A549 (cell line): ENCODE measurements at regions not wholly inside any gene's neighbourhood (a gene's known extent, or its start where the extent isn't known, plus 50 kb on each side); places are given as distances from the start of the nearest gene placed in this dataset.

Experiments used
- ATAC-seq, 2 experiments: fragments of 200-7000 bp in 1 of 2; fragments of >200 bp in 1 of 2; cut with Nextera tagmentation in 1 of 2; cut with Tn5 transposase in 1 of 2; 3 replicates each; pipeline versions ENCODE4 v1.8.0 to v1.9.1; 2018 to 2020; ENCODE audit warnings: mild to moderate bottlenecking in 1 of 2, moderate library complexity in 1 of 2
- CTCF ChIA-PET: fragments of 300-600 bp; sonication (Branson Sonifier 250); formaldehyde crosslinking; extraction: SDS; loops from one replicate; lab custom pipeline; 2021; ENCODE audit warnings: antibody characterized with exemption, inconsistent platforms; lab: Yijun Ruan, JAX
- POLR2A ChIA-PET: fragments of 350-600 bp; formaldehyde crosslinking; extraction: SDS; loops from one replicate; lab custom pipeline; 2021; ENCODE audit warnings: antibody characterized with exemption, inconsistent platforms; lab: Yijun Ruan, JAX
- DNase-seq, 2 experiments: peaks; one replicate each; pipeline versions ENCODE4 v3.0.0 to v3.0.0-alpha.2; 2011 to 2016; ENCODE audit warnings: low read depth in 1 of 2, low spot score in 1 of 2
- FAIRE-seq: peaks from 2 replicates; lab custom pipeline; 2011; peaks lifted over from hg19 to GRCh38; lab: Jason Lieb, UNC
- H3K27ac ChIP-seq, 2 experiments: fragments of >200 bp; sonication (Bioruptor Twin); formaldehyde crosslinking; 3 replicates each; pipeline ENCODE4 v1.5.1; 2016 to 2017
- H3K4me1 ChIP-seq: fragments of >200 bp; sonication (Bioruptor Twin); formaldehyde crosslinking; 3 replicates; pipeline ENCODE4 v1.6.1; 2016
- H3K4me2 ChIP-seq: fragments of >200 bp; sonication (Bioruptor Twin); formaldehyde crosslinking; 3 replicates; pipeline ENCODE4 v1.6.1; 2016
- H3K4me3 ChIP-seq: fragments of >200 bp; sonication (Bioruptor Twin); formaldehyde crosslinking; 3 replicates; pipeline ENCODE4 v1.5.1; 2016
- H3K9me3 ChIP-seq: fragments of >200 bp; sonication (Bioruptor Twin); formaldehyde crosslinking; 3 replicates; pipeline ENCODE4 v1.6.1; 2016
- ATOH8 ChIP-seq: fragments of 250-450 bp; sonication (Bioruptor Pico); IDR thresholded peaks from 2 replicates; pipeline ENCODE4 v1.5.0; 2020; ENCODE audit warnings: low read depth, mild to moderate bottlenecking, moderate library complexity
- BCL3 ChIP-seq: fragments of >200 bp; sonication (Bioruptor Twin); formaldehyde crosslinking; IDR thresholded peaks from 3 replicates; pipeline ENCODE4 v1.6.1; 2016
- BHLHE40 ChIP-seq: IDR thresholded peaks from 2 replicates; pipeline ENCODE4 v1.6.1; 2012; ENCODE audit warnings: low read depth, low read length, inconsistent platforms
- CBX8 ChIP-seq: fragments of 200-600 bp; sonication (generic); IDR thresholded peaks from 2 replicates; pipeline ENCODE4 v1.6.1; 2016
- CHD4 ChIP-seq: fragments of 200-600 bp; sonication (generic); IDR thresholded peaks from 2 replicates; pipeline ENCODE4 v1.6.1; 2016; ENCODE audit warnings: antibody characterized with exemption, mild to moderate bottlenecking, borderline replicate concordance
- EHF ChIP-seq: fragments of 250-450 bp; sonication (Bioruptor Pico); IDR thresholded peaks from 2 replicates; pipeline ENCODE4 v1.5.0; 2020; ENCODE audit warnings: mild to moderate bottlenecking
- EHMT2 ChIP-seq: fragments of 200-600 bp; sonication (generic); IDR thresholded peaks from 2 replicates; pipeline ENCODE4 v1.6.1; 2016; ENCODE audit warnings: antibody characterized with exemption, low read depth, mild to moderate bottlenecking, moderate library complexity
- EP300 ChIP-seq, 2 experiments: fragments of >200 bp; sonication (Bioruptor Twin); formaldehyde crosslinking; IDR thresholded peaks; 2 replicates in 1 of 2; 3 replicates in 1 of 2; pipeline ENCODE4 v1.6.1; 2016 to 2017
- GATA3 ChIP-seq: IDR thresholded peaks from 2 replicates; pipeline ENCODE4 v1.6.1; 2012; ENCODE audit warnings: borderline replicate concordance
- HEYL ChIP-seq: fragments of 250-450 bp; sonication (Bioruptor Pico); IDR thresholded peaks from 2 replicates; pipeline ENCODE4 v1.8.0; 2021; ENCODE audit warnings: mild to moderate bottlenecking, moderate library complexity
- HMGXB4 ChIP-seq: fragments of 250-450 bp; sonication (Bioruptor Pico); IDR thresholded peaks from 2 replicates; pipeline ENCODE4 v1.5.0; 2021; ENCODE audit warnings: mild to moderate bottlenecking, moderate library complexity, borderline replicate concordance
- HOXB13 ChIP-seq: fragments of 250-450 bp; sonication (Bioruptor Pico); IDR thresholded peaks from 2 replicates; pipeline ENCODE4 v1.5.0; 2020; ENCODE audit warnings: low read depth, mild to moderate bottlenecking, moderate library complexity
- HOXB5 ChIP-seq: fragments of 250-450 bp; sonication (Bioruptor Pico); IDR thresholded peaks from 2 replicates; pipeline ENCODE4 v1.5.0; 2020; ENCODE audit warnings: mild to moderate bottlenecking, moderate library complexity
- JUNB ChIP-seq: fragments of >200 bp; sonication (Bioruptor Twin); formaldehyde crosslinking; IDR thresholded peaks from 2 replicates; pipeline ENCODE4 v1.6.1; 2016
- KDM1A ChIP-seq: fragments of 200-600 bp; sonication (generic); IDR thresholded peaks from 2 replicates; pipeline ENCODE4 v1.6.1; 2016; ENCODE audit warnings: low read depth, mild to moderate bottlenecking
- NR3C1 ChIP-seq: fragments of >200 bp; sonication (Bioruptor Twin); formaldehyde crosslinking; IDR thresholded peaks from 3 replicates; pipeline ENCODE4 v1.6.1; 2017
- PHF8 ChIP-seq: fragments of 200-600 bp; sonication (generic); IDR thresholded peaks from 2 replicates; pipeline ENCODE4 v1.6.1; 2016; ENCODE audit warnings: low read depth, mild to moderate bottlenecking, antibody characterized with exemption, moderate library complexity, borderline replicate concordance
- POLR2A ChIP-seq: IDR thresholded peaks from 2 replicates; pipeline ENCODE4 v1.6.1; 2012; ENCODE audit warnings: mild to moderate bottlenecking, low read length
- POLR2AphosphoS2 ChIP-seq: conservative IDR thresholded peaks from 2 replicates; pipeline ENCODE4 v1.6.1; 2012; ENCODE audit warnings: low read length, improper control_type of control experiment, inconsistent platforms
- RAD21 ChIP-seq, 2 experiments: fragments of >200 bp in 1 of 2; sonication (Bioruptor Twin) in 1 of 2; formaldehyde crosslinking in 1 of 2; IDR thresholded peaks in 1 of 2; conservative IDR thresholded peaks in 1 of 2; 2 replicates in 1 of 2; 3 replicates in 1 of 2; pipeline ENCODE4 v1.6.1; 2012 to 2018; ENCODE audit warnings: inconsistent platforms in 1 of 2
- RARB ChIP-seq: fragments of 250-450 bp; sonication (Bioruptor Pico); IDR thresholded peaks from 2 replicates; pipeline ENCODE4 v1.8.0; 2021; ENCODE audit warnings: mild to moderate bottlenecking, moderate library complexity
- RCOR1 ChIP-seq: fragments of 150-350 bp; IDR thresholded peaks from 2 replicates; pipeline ENCODE4 v1.6.1; 2014; ENCODE audit warnings: antibody characterized with exemption, low read length, low read depth
- USF2 ChIP-seq: fragments of 450-650 bp; IDR thresholded peaks from 2 replicates; pipeline ENCODE4 v1.6.1; 2014; ENCODE audit warnings: antibody characterized with exemption
- ZFP36 ChIP-seq: fragments of 450-650 bp; IDR thresholded peaks from 2 replicates; pipeline ENCODE4 v1.6.1; 2014; ENCODE audit warnings: borderline replicate concordance; ENCODE audit not compliant: partially characterized antibody
- ZSCAN20 ChIP-seq: fragments of 250-450 bp; sonication (Bioruptor Pico); IDR thresholded peaks from 2 replicates; pipeline ENCODE4 v1.8.0; 2022; ENCODE audit warnings: mild to moderate bottlenecking, moderate library complexity
- WGBS: methylation state at CpG from one replicate; pipeline ENCODE4 v1.1.6; 2017; ENCODE audit errors: missing lambda C conversion rate; 5-methylcytosine and 5-hydroxymethylcytosine counted together

GRCh38 chr2:228707846-228708245, 526.4 kb upstream of the SPHKAP start:
- 11% methylated on average over 3 of the region's 3 CpGs for WGBS
- H3K4me3 ChIP-seq = no peak overlapping the region
- TF ChIP-seq CHD4 (no peak), POLR2AphosphoS2 (no peak), JUNB (no peak), ATOH8 (CRISPR knock-in tag) (no peak), PHF8 (no peak), EHMT2 (no peak), CBX8 (no peak), GATA3 (no peak), EHF (no peak), ZSCAN20 (CRISPR knock-in tag) (no peak), RARB (CRISPR knock-in tag) (no peak), HOXB5 (CRISPR knock-in tag) (no peak), BCL3 (no peak), RAD21 (conservative IDR thresholded peaks at IDR 0.05 in 1 of 2, IDR thresholded peaks at IDR 0.05 in 1 of 2) (no peak), HEYL (CRISPR knock-in tag) (no peak), KDM1A (no peak)
- ChIA-PET POLR2A (no interaction called here), CTCF (no interaction called here)
- no peak for DNase-seq
- no peaks in the 10 kb centered on the region for H3K4me1 ChIP-seq
- no peak for FAIRE-seq
- no peak for ATAC-seq
- no peaks in the 10 kb centered on the region for H3K9me3 ChIP-seq
- H3K27ac ChIP-seq = no peak overlapping the region
- no peak overlapping the region for H3K4me2 ChIP-seq

- FAIRE-seq = no peak
- Histone ChIP-seq H3K4me3 (no peak overlapping the region), H3K4me1 (no peaks in the 10 kb centered on the region), H3K4me2 (no peak overlapping the region), H3K27ac (no peak overlapping the region), H3K9me3 (no peaks in the 10 kb centered on the region)
- TF ChIP-seq BHLHE40 (no peak), NR3C1 (no peak), HOXB13 (CRISPR knock-in tag) (no peak), RCOR1 (no peak), USF2 (no peak), POLR2A (no peak), ZFP36 (no peak), EP300 (IDR thresholded peaks at IDR 0.05) (no peak), HMGXB4 (CRISPR knock-in tag) (no peak)
- no peak for ATAC-seq
- DNase-seq = no peak
- ChIA-PET CTCF (interaction anchor here (0.5 kb wide), 1 partner anchor 297 kb away, joined by 3 read pairs; no protein-coding TSS in a partner anchor), POLR2A (no interaction called here)
- WGBS = 0% methylated on average over 4 of the region's 4 CpGs
Measured at GRCh38 chr2:228705318-228705717, 523.8 kb upstream of the SPHKAP start.
